Right atrium auricular region (tissue), 2 donors: ENCODE measurements at regions not wholly inside any gene's neighbourhood (a gene's known extent, or its start where the extent isn't known, plus 50 kb on each side); places are given as distances from the start of the nearest gene placed in this dataset.

Experiments used
- DNase-seq: peaks from one replicate; pipeline ENCODE4 v3.0.0-alpha.2; 2019; ENCODE audit warnings: low spot score
- H3K27ac ChIP-seq, 2 donors: fragments of 200-600 bp; sonication (generic); 1 replicate in 1 of 2; 2 replicates in 1 of 2; pipeline ENCODE4 v1.5.1; 2016 to 2019
- H3K27me3 ChIP-seq, 2 donors: fragments of 200-600 bp; sonication (generic); one replicate each; pipeline versions ENCODE4 v1.5.1 to v1.6.0; 2017 to 2019
- H3K36me3 ChIP-seq: fragments of 200-600 bp; sonication (generic); one replicate; pipeline ENCODE4 v1.5.1; 2016
- H3K4me1 ChIP-seq, 2 donors: fragments of 200-600 bp; sonication (generic); one replicate each; pipeline versions ENCODE4 v1.5.1 to v1.6.0; 2017 to 2019
- H3K4me3 ChIP-seq, 2 donors: fragments of 200-600 bp; sonication (generic); 1 replicate in 1 of 2; 2 replicates in 1 of 2; pipeline ENCODE4 v1.5.1; 2017 to 2019; ENCODE audit warnings: mild to moderate bottlenecking in 1 of 2, moderate library complexity in 1 of 2
- H3K9me3 ChIP-seq, 2 donors: fragments of 200-600 bp; sonication (generic); one replicate each; pipeline ENCODE4 v1.5.1; 2019
- TF ChIP-seq, protein P1 (sequence below), 2 donors: fragments of 200-600 bp; sonication (generic); IDR thresholded peaks; one replicate each; pipeline ENCODE4 v1.5.1; 2019; ENCODE audit warnings: antibody characterized with exemption in 2 of 2

DNA sequence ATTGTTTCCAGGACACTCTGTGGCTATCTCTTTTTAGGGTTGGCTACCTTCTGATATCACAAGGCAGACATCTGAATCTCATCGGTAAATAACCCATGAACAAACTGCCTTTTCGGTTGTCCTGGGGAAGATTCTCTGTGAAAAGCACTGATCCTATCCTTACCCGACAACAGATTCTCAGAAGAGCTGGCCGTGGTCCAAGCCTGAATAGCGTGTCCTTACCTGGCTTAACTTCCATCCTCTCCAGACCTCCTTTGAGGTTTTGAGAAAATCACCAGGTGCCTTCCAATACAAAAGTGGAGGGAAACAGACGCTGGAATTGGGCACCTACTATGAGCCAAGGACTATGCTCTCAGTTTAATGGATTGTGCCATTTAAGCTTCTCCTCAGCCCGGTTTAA, 87.4 kb upstream of the ARHGEF3 start:
- Histone ChIP-seq H3K9me3 (no peaks in the 10 kb centered on the region), H3K36me3 (no peaks in the 10 kb centered on the region), H3K4me1 (peaks cover 0 to 3% of the 10 kb centered on the region in 2 donors), H3K27ac (no peak overlapping the region), H3K4me3 (no peak overlapping the region), H3K27me3 (no peaks in the 10 kb centered on the region)
- no peak for DNase-seq
- TF ChIP-seq, protein P1, sequence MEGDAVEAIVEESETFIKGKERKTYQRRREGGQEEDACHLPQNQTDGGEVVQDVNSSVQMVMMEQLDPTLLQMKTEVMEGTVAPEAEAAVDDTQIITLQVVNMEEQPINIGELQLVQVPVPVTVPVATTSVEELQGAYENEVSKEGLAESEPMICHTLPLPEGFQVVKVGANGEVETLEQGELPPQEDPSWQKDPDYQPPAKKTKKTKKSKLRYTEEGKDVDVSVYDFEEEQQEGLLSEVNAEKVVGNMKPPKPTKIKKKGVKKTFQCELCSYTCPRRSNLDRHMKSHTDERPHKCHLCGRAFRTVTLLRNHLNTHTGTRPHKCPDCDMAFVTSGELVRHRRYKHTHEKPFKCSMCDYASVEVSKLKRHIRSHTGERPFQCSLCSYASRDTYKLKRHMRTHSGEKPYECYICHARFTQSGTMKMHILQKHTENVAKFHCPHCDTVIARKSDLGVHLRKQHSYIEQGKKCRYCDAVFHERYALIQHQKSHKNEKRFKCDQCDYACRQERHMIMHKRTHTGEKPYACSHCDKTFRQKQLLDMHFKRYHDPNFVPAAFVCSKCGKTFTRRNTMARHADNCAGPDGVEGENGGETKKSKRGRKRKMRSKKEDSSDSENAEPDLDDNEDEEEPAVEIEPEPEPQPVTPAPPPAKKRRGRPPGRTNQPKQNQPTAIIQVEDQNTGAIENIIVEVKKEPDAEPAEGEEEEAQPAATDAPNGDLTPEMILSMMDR (IDR thresholded peaks at IDR 0.05) = no peak

DNA sequence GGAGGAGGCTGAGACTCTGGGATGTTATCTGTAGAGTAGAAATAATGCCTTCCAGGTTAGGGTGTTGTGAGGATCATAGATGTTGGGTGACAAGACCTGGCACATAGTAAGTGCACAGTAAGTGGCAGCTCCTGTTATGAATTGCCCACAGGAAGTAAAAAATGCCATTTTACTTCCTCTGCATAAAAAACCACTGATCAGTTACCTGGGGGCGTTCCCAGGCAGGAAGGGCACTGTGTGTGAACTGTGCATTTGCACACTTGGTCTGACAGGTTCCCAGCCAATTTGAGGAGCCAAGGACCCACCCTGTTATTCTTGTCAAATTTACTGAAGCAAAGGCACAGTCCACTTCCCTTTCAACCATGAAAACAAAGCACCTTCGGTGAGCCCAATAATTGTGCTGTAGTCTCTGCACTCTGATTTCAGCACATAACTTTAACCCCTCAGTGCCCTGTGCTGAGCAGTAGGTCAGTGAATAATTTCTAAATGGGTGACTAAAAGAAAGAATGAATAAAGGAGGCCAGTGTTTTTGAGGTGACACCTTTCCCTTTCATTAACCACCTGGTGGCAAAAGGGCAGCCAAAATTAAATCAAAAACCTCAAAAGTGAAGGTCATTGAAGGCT, 85.8 kb upstream of the ARHGEF3 start:
- no peaks in the 10 kb centered on the region for H3K27me3 ChIP-seq
- DNase-seq = no peak
- TF ChIP-seq, protein P1 (IDR thresholded peaks at IDR 0.05) = no peak
- H3K27ac ChIP-seq = no peak overlapping the region
- peaks cover 0 to 3% of the 10 kb centered on the region in 2 donors for H3K4me1 ChIP-seq
- no peak overlapping the region for H3K4me3 ChIP-seq
- H3K9me3 ChIP-seq = no peaks in the 10 kb centered on the region
- H3K36me3 ChIP-seq = no peaks in the 10 kb centered on the region

DNA sequence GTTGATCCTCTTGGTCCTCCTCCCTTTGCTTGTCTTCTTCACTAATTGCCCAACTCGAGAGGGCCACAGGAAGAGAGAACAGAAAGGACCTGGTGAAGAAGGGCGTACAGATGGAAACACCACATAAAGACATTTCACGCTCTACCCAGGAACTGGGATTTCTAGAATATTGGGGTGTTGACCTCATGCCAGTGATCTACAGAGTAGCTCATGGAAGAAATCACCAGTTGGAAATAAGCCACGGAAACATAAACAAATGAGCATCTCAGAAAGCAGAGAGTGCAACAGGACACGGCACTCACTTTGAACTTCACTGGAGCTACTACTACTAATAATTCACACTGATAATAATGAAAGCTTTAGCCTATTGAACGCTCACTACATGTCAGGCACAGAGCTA, 84.6 kb upstream of the ARHGEF3 start:
- H3K4me3 ChIP-seq = no peak overlapping the region
- H3K27me3 ChIP-seq = no peaks in the 10 kb centered on the region
- no peaks in the 10 kb centered on the region for H3K36me3 ChIP-seq
- DNase-seq = no peak
- H3K4me1 ChIP-seq = peaks cover 0 to 3% of the 10 kb centered on the region in 2 donors
- H3K27ac ChIP-seq = no peak overlapping the region
- TF ChIP-seq, protein P1 (IDR thresholded peaks at IDR 0.05) = no peak
- no peaks in the 10 kb centered on the region for H3K9me3 ChIP-seq

DNA sequence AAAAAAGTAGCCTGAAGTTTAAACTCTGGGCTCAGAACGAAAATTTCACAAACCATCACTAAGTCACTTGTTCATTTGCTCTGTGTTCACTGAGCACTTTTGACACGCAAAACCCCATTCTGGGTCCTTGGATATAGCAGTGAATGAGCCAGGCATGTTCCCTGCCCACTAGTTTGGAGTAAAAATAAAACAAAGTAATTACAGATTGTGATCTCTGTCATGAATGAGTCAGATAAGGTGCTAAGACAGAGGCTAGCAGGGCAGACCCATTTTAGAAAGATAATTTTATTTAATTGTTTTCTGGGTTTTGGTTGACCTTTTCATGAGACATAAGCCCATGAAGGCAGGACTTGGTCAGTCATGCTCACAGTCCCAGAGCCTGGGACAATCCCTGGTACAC, 84.1 kb upstream of the ARHGEF3 start:
- no peak for DNase-seq
- Histone ChIP-seq H3K36me3 (no peaks in the 10 kb centered on the region), H3K27me3 (no peaks in the 10 kb centered on the region), H3K9me3 (no peaks in the 10 kb centered on the region), H3K4me1 (peaks cover 0 to 3% of the 10 kb centered on the region in 2 donors), H3K4me3 (no peak overlapping the region), H3K27ac (no peak overlapping the region)
- TF ChIP-seq, protein P1 (IDR thresholded peaks at IDR 0.05) = no peak

DNA sequence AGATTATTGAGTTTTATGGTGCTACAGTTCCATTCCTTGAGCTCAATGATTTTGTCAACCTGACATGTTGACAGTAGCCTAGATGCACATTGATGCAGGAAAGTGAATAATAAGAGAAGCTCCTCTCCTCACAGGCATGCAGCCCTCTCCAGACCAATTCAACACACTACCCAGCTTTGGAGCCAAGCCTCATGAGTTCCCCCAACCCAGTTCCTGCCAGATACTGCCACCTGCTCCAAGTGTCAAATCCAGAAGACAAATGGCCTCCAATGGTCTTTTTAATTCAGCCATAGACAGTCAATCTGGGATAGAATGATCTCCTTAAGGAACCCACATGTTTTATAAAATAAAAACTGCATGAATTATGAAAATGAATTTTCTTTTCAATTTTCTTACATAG, 83.7 kb upstream of the ARHGEF3 start:
- Histone ChIP-seq H3K36me3 (no peaks in the 10 kb centered on the region), H3K9me3 (no peaks in the 10 kb centered on the region), H3K4me1 (peaks cover 0 to 3% of the 10 kb centered on the region in 2 donors), H3K27ac (no peak overlapping the region), H3K4me3 (no peak overlapping the region), H3K27me3 (no peaks in the 10 kb centered on the region)
- DNase-seq = no peak
- TF ChIP-seq, protein P1 (IDR thresholded peaks at IDR 0.05) = no peak

DNA sequence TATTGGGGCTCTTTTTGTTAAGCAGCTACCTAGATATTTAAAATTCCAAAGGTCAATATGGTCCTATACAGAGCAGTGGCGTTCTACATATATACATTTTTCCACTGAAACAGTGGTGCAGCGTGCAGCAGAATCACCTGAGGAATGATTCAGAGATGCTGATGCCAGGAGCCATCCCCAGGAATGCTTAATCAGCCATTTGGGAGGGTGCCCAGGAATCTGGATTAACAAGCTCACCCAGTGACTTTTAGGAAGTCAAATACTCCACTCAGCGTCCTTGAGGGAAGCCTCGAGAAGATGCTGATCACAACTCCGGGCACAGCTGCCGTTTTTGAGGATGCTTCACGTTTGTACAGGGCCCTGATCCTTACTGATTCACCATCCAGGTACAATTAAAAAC, 82.6 kb upstream of the ARHGEF3 start:
- no peak overlapping the region for H3K4me3 ChIP-seq
- no peak overlapping the region for H3K27ac ChIP-seq
- H3K9me3 ChIP-seq = no peaks in the 10 kb centered on the region
- H3K27me3 ChIP-seq = no peaks in the 10 kb centered on the region
- TF ChIP-seq, protein P1 (IDR thresholded peaks at IDR 0.05) = no peak
- peaks cover 0 to 8% of the 10 kb centered on the region in 2 donors for H3K4me1 ChIP-seq
- no peak for DNase-seq
- H3K36me3 ChIP-seq = no peaks in the 10 kb centered on the region
